GM21529 (cell line): ENCODE measurements at regions not wholly inside any gene's neighbourhood (a gene's known extent, or its start where the extent isn't known, plus 50 kb on each side); places are given as distances from the start of the nearest gene placed in this dataset.
"Not testable (repeated sequence)": the region's sequence is repeated elsewhere in the genome, so short reads cannot be mapped to it uniquely, and the experiment has no call there.

Experiments
- ATAC-seq: cut with Tn5 transposase; IDR thresholded peaks from one replicate; pipeline ENCODE4 v1.9.1; 2021; ENCODE audit not compliant: unreplicated experiment

- ATAC-seq: no peak
Measured at GRCh38 chr17:45646288-45646988, 137.7 kb upstream of the CRHR1 start.

- no peak for ATAC-seq
Measured at GRCh38 chr17:45648642-45649041, 135.5 kb upstream of the CRHR1 start.

GRCh38 chr17:45649796-45650195, 134.3 kb upstream of the CRHR1 start:
- no peak for ATAC-seq

GRCh38 chr17:45650561-45650960, 133.6 kb upstream of the CRHR1 start:
- no peak for ATAC-seq

GRCh38 chr17:45651145-45651709, 132.9 kb upstream of the CRHR1 start:
- ATAC-seq: no peak

- no peak for ATAC-seq
Measured at GRCh38 chr17:45653616-45654015, 130.5 kb upstream of the CRHR1 start.

- ATAC-seq: no peak
Measured at GRCh38 chr17:45656527-45657181, 127.5 kb upstream of the CRHR1 start.

GRCh38 chr17:45660474-45660873, 123.6 kb upstream of the CRHR1 start:
- no peak for ATAC-seq

- ATAC-seq: no peak
Measured at GRCh38 chr17:45662432-45662831, 121.7 kb upstream of the CRHR1 start.

GRCh38 chr17:45663772-45664171, 120.3 kb upstream of the CRHR1 start:
- ATAC-seq: no peak

- ATAC-seq: no peak
Measured at GRCh38 chr17:45664921-45665320, 119.2 kb upstream of the CRHR1 start.

- no peak for ATAC-seq
Measured at GRCh38 chr17:45666046-45666600, 118.0 kb upstream of the CRHR1 start.

GRCh38 chr17:45666641-45667040, 117.5 kb upstream of the CRHR1 start:
- ATAC-seq: no peak

GRCh38 chr17:45667591-45668171, 116.4 kb upstream of the CRHR1 start:
- no peak for ATAC-seq

- no peak for ATAC-seq
Measured at GRCh38 chr17:45668316-45668715, 115.8 kb upstream of the CRHR1 start.

GRCh38 chr17:45672301-45672700, 111.8 kb upstream of the CRHR1 start:
- ATAC-seq: no peak

- ATAC-seq: no peak
Measured at GRCh38 chr17:45672792-45673191, 111.3 kb upstream of the CRHR1 start.

GRCh38 chr17:45673759-45674158, 110.4 kb upstream of the CRHR1 start:
- not testable (repeated sequence) for ATAC-seq

- ATAC-seq: no peak
Measured at GRCh38 chr17:45675012-45675411, 109.1 kb upstream of the CRHR1 start.

GRCh38 chr17:45675892-45676291, 108.2 kb upstream of the CRHR1 start:
- no peak for ATAC-seq

- ATAC-seq: no peak
Measured at GRCh38 chr17:45676695-45677094, 107.4 kb upstream of the CRHR1 start.

- ATAC-seq: no peak
Measured at GRCh38 chr17:45677770-45678169, 106.3 kb upstream of the CRHR1 start.
